CD14-positive monocyte (primary cell): ENCODE measurements at regions not wholly inside any gene's neighbourhood (a gene's known extent, or its start where the extent isn't known, plus 50 kb on each side); places are given as distances from the start of the nearest gene placed in this dataset.

Experiments
- DNase-seq, 3 donors: peaks; one replicate each; pipeline ENCODE4 v3.0.0-alpha.2; 2011 to 2022
- H2AFZ ChIP-seq: 2 replicates; pipeline ENCODE4 v1.6.0; 2012; ENCODE audit warnings: mild to moderate bottlenecking, low read depth, low read length, inconsistent platforms; ENCODE audit not compliant: insufficient read depth, poor library complexity, severe bottlenecking
- H3K27ac ChIP-seq, 2 donors: 1 replicate in 1 of 2; 2 replicates in 1 of 2; pipeline ENCODE4 v1.5.1; 2012 to 2013; ENCODE audit warnings: low read length in 2 of 2, control low read depth in 1 of 2, inconsistent platforms in 1 of 2, low read depth in 1 of 2, mild to moderate bottlenecking in 1 of 2
- H3K27me3 ChIP-seq, 2 donors: one replicate each; pipeline versions ENCODE4 v1.6.0 to v1.6.1; 2011 to 2013; ENCODE audit warnings: low read length in 2 of 2; ENCODE audit not compliant: control insufficient read depth in 2 of 2, insufficient read depth in 2 of 2
- H3K36me3 ChIP-seq, 2 donors: replicated peaks in 1 of 2; 1 replicate in 1 of 2; 2 replicates in 1 of 2; pipeline versions ENCODE4 v1.5.1 to v1.6.1; 2012 to 2013; ENCODE audit warnings: low read length in 2 of 2, control low read depth in 1 of 2, inconsistent platforms in 1 of 2, mild to moderate bottlenecking in 1 of 2; ENCODE audit not compliant: insufficient read depth in 2 of 2, control insufficient read depth in 1 of 2
- H3K4me1 ChIP-seq, 2 donors: 1 replicate in 1 of 2; 2 replicates in 1 of 2; pipeline versions ENCODE4 v1.5.1 to v1.6.1; 2012 to 2013; ENCODE audit warnings: low read length in 2 of 2, control low read depth in 1 of 2, inconsistent platforms in 1 of 2, mild to moderate bottlenecking in 1 of 2, moderate library complexity in 1 of 2; ENCODE audit not compliant: insufficient read depth in 2 of 2, control insufficient read depth in 1 of 2
- H3K4me2 ChIP-seq: replicated peaks from 2 replicates; pipeline ENCODE3; 2012; ENCODE audit warnings: low read length, moderate library complexity, mild to moderate bottlenecking; ENCODE audit not compliant: poor library complexity, severe bottlenecking; ENCODE audit errors: extremely low read depth
- H3K4me3 ChIP-seq, 3 experiments: fragments of 200-600 bp in 1 of 3; sonication (generic) in 1 of 3; replicated peaks in 1 of 3; 1 replicate in 2 of 3; 2 replicates in 1 of 3; pipeline ENCODE4 v1.5.1; 2011 to 2013; ENCODE audit warnings: low read length in 3 of 3, mild to moderate bottlenecking in 3 of 3, control low read depth in 2 of 3, low read depth in 2 of 3, inconsistent platforms in 1 of 3, moderate library complexity in 1 of 3
- H3K79me2 ChIP-seq: 2 replicates; pipeline ENCODE4 v1.6.0; 2012; ENCODE audit warnings: mild to moderate bottlenecking, control low read depth, inconsistent platforms, low read length, moderate library complexity; ENCODE audit not compliant: insufficient read depth
- H3K9ac ChIP-seq: 2 replicates; pipeline ENCODE4 v1.6.0; 2017; ENCODE audit warnings: low read length, mild to moderate bottlenecking; ENCODE audit not compliant: insufficient read depth, poor library complexity, severe bottlenecking
- H3K9me3 ChIP-seq, 2 donors: replicated peaks in 1 of 2; 1 replicate in 1 of 2; 2 replicates in 1 of 2; pipeline versions ENCODE4 v1.5.1 to v1.6.1; 2012 to 2013; ENCODE audit warnings: low read length in 2 of 2, control low read depth in 1 of 2; ENCODE audit not compliant: control insufficient read depth in 1 of 2, insufficient read depth in 1 of 2
- H4K20me1 ChIP-seq: 2 replicates; pipeline ENCODE4 v1.6.0; 2012; ENCODE audit warnings: mild to moderate bottlenecking, low read length, control low read depth, moderate library complexity; ENCODE audit not compliant: insufficient read depth
- H3K27ac Mint-ChIP-seq, 7 donors: one replicate each; pipeline ENCODE4 v1.8.0; 2020; ENCODE audit warnings: mild to moderate bottlenecking in 7 of 7, mixed read lengths in 7 of 7, moderate library complexity in 6 of 7, inconsistent platforms in 2 of 7
- H3K27me3 Mint-ChIP-seq, 3 donors: one replicate each; pipeline ENCODE4 v1.8.0; 2021 to 2022; ENCODE audit warnings: low read depth in 3 of 3, mild to moderate bottlenecking in 3 of 3, mixed read lengths in 3 of 3, moderate library complexity in 3 of 3, inconsistent platforms in 1 of 3
- H3K36me3 Mint-ChIP-seq, 2 donors: one replicate each; pipeline ENCODE4 v1.8.0; 2020; ENCODE audit warnings: mixed read lengths in 2 of 2, inconsistent platforms in 1 of 2, mild to moderate bottlenecking in 1 of 2
- H3K4me1 Mint-ChIP-seq: one replicate; pipeline ENCODE4 v1.8.0; 2020; ENCODE audit warnings: mild to moderate bottlenecking, mixed read lengths
- H3K4me3 Mint-ChIP-seq, 2 donors: one replicate each; pipeline ENCODE4 v1.8.0; 2020; ENCODE audit warnings: mild to moderate bottlenecking in 2 of 2, mixed read lengths in 2 of 2, moderate library complexity in 1 of 2
- H3K9me3 Mint-ChIP-seq, 7 donors: one replicate each; pipeline ENCODE4 v1.8.0; 2020 to 2022; ENCODE audit warnings: mixed read lengths in 7 of 7, mild to moderate bottlenecking in 6 of 7, moderate library complexity in 6 of 7, inconsistent platforms in 2 of 7
- CTCF ChIP-seq: fragments of 200-600 bp; IDR thresholded peaks from one replicate; pipeline ENCODE4 v1.8.0; 2022; ENCODE audit warnings: antibody characterized with exemption, mild to moderate bottlenecking
- WGBS: methylation state at CpG from one replicate; pipeline ENCODE4 v1.1.5; 2013; ENCODE audit warnings: missing lambda C conversion rate; ENCODE audit not compliant: insufficient coverage; 5-methylcytosine and 5-hydroxymethylcytosine counted together
- intact Hi-C, 2 donors: fragments of 100-400 bp; cut with micrococcal nuclease; formaldehyde crosslinking; loops; one replicate each; pipeline versions ENCODE4 v1.15.0 to v1.15.1; 2023

- DNase-seq, result no peak
- TF ChIP-seq CTCF, result no peak
- H4K20me1 ChIP-seq, result no peaks in the 10 kb centered on the region
- no peaks in the 10 kb centered on the region for H3K36me3 ChIP-seq
- no peaks in the 10 kb centered on the region for H3K4me1 ChIP-seq
- Mint-ChIP-seq H3K4me1 (no peaks in the 10 kb centered on the region), H3K27ac (no peak overlapping the region), H3K36me3 (no peaks in the 10 kb centered on the region), H3K27me3 (peaks cover 0 to 2% (median 0%) of the 10 kb centered on the region in 3 donors), H3K4me3 (no peak overlapping the region), H3K9me3 (peaks cover 0 to 2% (median 0%) of the 10 kb centered on the region in 7 donors)
- H3K4me3 ChIP-seq, result no peak overlapping the region
- H3K27me3 ChIP-seq, result no peaks in the 10 kb centered on the region
- intact Hi-C loops, result no loop called here
- no peak overlapping the region for H3K9ac ChIP-seq
- H3K27ac ChIP-seq, result no peak overlapping the region
- H3K9me3 ChIP-seq, result no peaks in the 10 kb centered on the region
- no peak overlapping the region for H3K4me2 ChIP-seq
- no peaks in the 10 kb centered on the region for H3K79me2 ChIP-seq
- no peak overlapping the region for H2AFZ ChIP-seq
- WGBS, result 100% methylated on average over 1 of the region's 1 CpG
These were observed 579.1 kb downstream of the BMP2 start for GRCh38 chr20:7346562-7346961.

- H3K9me3 Mint-ChIP-seq, result peaks cover 0 to 2% (median 0%) of the 10 kb centered on the region in 7 donors
- no peak for TF ChIP-seq CTCF
- Histone ChIP-seq H3K4me3 (no peak overlapping the region), H3K27me3 (no peaks in the 10 kb centered on the region), H3K4me1 (no peaks in the 10 kb centered on the region), H3K9me3 (no peaks in the 10 kb centered on the region), H3K27ac (no peak overlapping the region), H3K9ac (no peak overlapping the region), H4K20me1 (no peaks in the 10 kb centered on the region), H3K79me2 (no peaks in the 10 kb centered on the region), H2AFZ (no peak overlapping the region), H3K36me3 (no peaks in the 10 kb centered on the region), H3K4me2 (no peak overlapping the region)
- 86% methylated on average over 2 of the region's 2 CpGs for WGBS
- H3K27me3 Mint-ChIP-seq, result peaks cover 2 to 6% (median 3%) of the 10 kb centered on the region in 3 donors
- no peaks in the 10 kb centered on the region for H3K36me3 Mint-ChIP-seq
- no peak for DNase-seq
- H3K4me1 Mint-ChIP-seq, result no peaks in the 10 kb centered on the region
- no peak overlapping the region for H3K27ac Mint-ChIP-seq
- intact Hi-C loops, result no loop called here
- H3K4me3 Mint-ChIP-seq, result no peak overlapping the region
These were observed 579.9 kb downstream of the BMP2 start for GRCh38 chr20:7347409-7347808.
